ENCODE measurements at regions not wholly inside any gene's neighbourhood (a gene's known extent, or its start where the extent isn't known, plus 50 kb on each side); places are given as distances from the start of the nearest gene placed in this dataset.

GRCh38 chr7:84654273-84654672 lies 459.7 kb upstream of the SEMA3A start:
- intact Hi-C loops (cut with DNase I) = no loop called here
- no peak for DNase-seq

- intact Hi-C loops (cut with DNase I) = no loop called here
- no peak for DNase-seq
Observed at GRCh38 chr7:84651876-84652275, 457.3 kb upstream of the SEMA3A start.

GRCh38 chr7:84647797-84648757 lies 453.5 kb upstream of the SEMA3A start:
- intact Hi-C loops (cut with DNase I) = no loop called here
- DNase-seq = no peak

- intact Hi-C loops (cut with DNase I) = no loop called here
- DNase-seq = no peak
Observed at GRCh38 chr7:84642611-84643010, 448.0 kb upstream of the SEMA3A start.

- intact Hi-C loops (cut with DNase I) = no loop called here
- no peak for DNase-seq
Observed at GRCh38 chr7:84640637-84641036, 446.0 kb upstream of the SEMA3A start.

- no peak for DNase-seq
- intact Hi-C loops (cut with DNase I) = no loop called here
Observed at GRCh38 chr7:84638339-84638697, 443.7 kb upstream of the SEMA3A start.

GRCh38 chr7:84637568-84638338 lies 443.2 kb upstream of the SEMA3A start:
- DNase-seq = no peak
- intact Hi-C loops (cut with DNase I) = no loop called here

- intact Hi-C loops (cut with DNase I) = no loop called here
- DNase-seq = no peak
Observed at GRCh38 chr7:84631913-84632312, 437.3 kb upstream of the SEMA3A start.

- intact Hi-C loops (cut with DNase I) = no loop called here
- no peak for DNase-seq
Observed at GRCh38 chr7:84629640-84630318, 435.2 kb upstream of the SEMA3A start.

- intact Hi-C loops (cut with DNase I) = no loop called here
- no peak for DNase-seq
Observed at GRCh38 chr7:84629216-84629615, 434.6 kb upstream of the SEMA3A start.

GRCh38 chr7:84627250-84627649 lies 432.7 kb upstream of the SEMA3A start:
- intact Hi-C loops (cut with DNase I) = no loop called here

GRCh38 chr7:84624927-84625326 lies 430.3 kb upstream of the SEMA3A start:
- intact Hi-C loops (cut with DNase I) = no loop called here
- DNase-seq = no peak

More at GRCh38 chr7:84627250-84627649, 432.7 kb upstream of the SEMA3A start:
- no peak for DNase-seq

- intact Hi-C loops (cut with DNase I) = no loop called here
- no peak for DNase-seq
Observed at GRCh38 chr7:84624527-84624926, 429.9 kb upstream of the SEMA3A start.

GRCh38 chr7:84617265-84618030 lies 422.9 kb upstream of the SEMA3A start:
- DNase-seq = no peak
- intact Hi-C loops (cut with DNase I) = no loop called here

GRCh38 chr7:84614821-84615501 lies 420.4 kb upstream of the SEMA3A start:
- DNase-seq = no peak
- intact Hi-C loops (cut with DNase I) = no loop called here

- DNase-seq = no peak
- intact Hi-C loops (cut with DNase I) = no loop called here
Observed at GRCh38 chr7:84612981-84613681, 418.5 kb upstream of the SEMA3A start.

GRCh38 chr7:84611391-84611790 lies 416.8 kb upstream of the SEMA3A start:
- intact Hi-C loops (cut with DNase I) = no loop called here
- no peak for DNase-seq

- DNase-seq = no peak
- intact Hi-C loops (cut with DNase I) = no loop called here
Observed at GRCh38 chr7:84610390-84610789, 415.8 kb upstream of the SEMA3A start.
